ENCODE measurements at regions not wholly inside any gene's neighbourhood (a gene's known extent, or its start where the extent isn't known, plus 50 kb on each side); places are given as distances from the start of the nearest gene placed in this dataset.

DNA sequence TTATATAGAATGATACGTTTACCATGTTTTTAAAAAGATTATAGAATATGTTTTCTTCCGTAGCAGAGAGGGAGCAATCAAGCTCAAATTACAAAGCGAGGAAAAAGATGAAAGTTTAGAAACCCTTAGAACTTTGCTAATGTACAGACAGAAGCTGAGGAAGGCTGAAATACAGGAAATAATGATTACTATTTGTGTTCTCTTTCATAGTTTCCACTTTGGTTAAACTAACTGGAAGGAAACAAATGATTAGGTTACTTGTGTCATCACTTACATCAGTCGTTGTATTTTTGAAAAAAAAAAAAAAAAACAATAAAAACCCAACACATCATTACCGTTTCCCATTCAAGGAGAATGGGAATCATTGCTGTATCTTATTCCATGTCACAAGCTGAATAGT lies 337.8 kb upstream of the CBLB start:
- TF ChIP-seq, protein P1, sequence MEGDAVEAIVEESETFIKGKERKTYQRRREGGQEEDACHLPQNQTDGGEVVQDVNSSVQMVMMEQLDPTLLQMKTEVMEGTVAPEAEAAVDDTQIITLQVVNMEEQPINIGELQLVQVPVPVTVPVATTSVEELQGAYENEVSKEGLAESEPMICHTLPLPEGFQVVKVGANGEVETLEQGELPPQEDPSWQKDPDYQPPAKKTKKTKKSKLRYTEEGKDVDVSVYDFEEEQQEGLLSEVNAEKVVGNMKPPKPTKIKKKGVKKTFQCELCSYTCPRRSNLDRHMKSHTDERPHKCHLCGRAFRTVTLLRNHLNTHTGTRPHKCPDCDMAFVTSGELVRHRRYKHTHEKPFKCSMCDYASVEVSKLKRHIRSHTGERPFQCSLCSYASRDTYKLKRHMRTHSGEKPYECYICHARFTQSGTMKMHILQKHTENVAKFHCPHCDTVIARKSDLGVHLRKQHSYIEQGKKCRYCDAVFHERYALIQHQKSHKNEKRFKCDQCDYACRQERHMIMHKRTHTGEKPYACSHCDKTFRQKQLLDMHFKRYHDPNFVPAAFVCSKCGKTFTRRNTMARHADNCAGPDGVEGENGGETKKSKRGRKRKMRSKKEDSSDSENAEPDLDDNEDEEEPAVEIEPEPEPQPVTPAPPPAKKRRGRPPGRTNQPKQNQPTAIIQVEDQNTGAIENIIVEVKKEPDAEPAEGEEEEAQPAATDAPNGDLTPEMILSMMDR (IDR thresholded peaks at IDR 0.05) = no peak
- no peak for TF ChIP-seq POLR2A (IDR thresholded peaks at IDR 0.05)

Measured in body of pancreas (tissue), 4 donors.